Right lobe of liver (tissue), 6 donors: ENCODE measurements at regions not wholly inside any gene's neighbourhood (a gene's known extent, or its start where the extent isn't known, plus 50 kb on each side); places are given as distances from the start of the nearest gene placed in this dataset.

ENCODE experiments used
- ATAC-seq, 4 donors: fragments of 200-7000 bp; cut with Tn5 transposase; one replicate each; pipeline ENCODE4 v1.9.1; 2020; ENCODE audit warnings: mild to moderate bottlenecking in 4 of 4, moderate library complexity in 4 of 4
- DNase-seq, 3 donors: peaks; one replicate each; pipeline ENCODE4 v3.0.0-alpha.2; 2020
- H3K27ac ChIP-seq, 3 donors: fragments of 200-600 bp; one replicate each; pipeline ENCODE4 v1.8.0; 2022
- H3K27me3 ChIP-seq, 2 donors: fragments of 200-600 bp; one replicate each; pipeline ENCODE4 v1.8.0; 2022
- H3K36me3 ChIP-seq, 4 donors: fragments of 200-600 bp; sonication (generic) in 1 of 4; one replicate each; pipeline versions ENCODE4 v1.5.1 to v1.8.0; 2017 to 2022; ENCODE audit warnings: control low read depth in 1 of 4
- H3K4me1 ChIP-seq, 4 donors: fragments of 200-600 bp; sonication (generic) in 1 of 4; one replicate each; pipeline versions ENCODE4 v1.5.1 to v1.8.0; 2017 to 2022; ENCODE audit warnings: control low read depth in 1 of 4
- H3K4me3 ChIP-seq, 3 donors: fragments of 200-600 bp; one replicate each; pipeline ENCODE4 v1.8.0; 2022
- H3K9me3 ChIP-seq, 4 donors: fragments of 200-600 bp; sonication (generic) in 1 of 4; one replicate each; pipeline versions ENCODE4 v1.5.1 to v1.8.0; 2017 to 2022; ENCODE audit warnings: control low read depth in 1 of 4
- CTCF ChIP-seq, 4 donors: fragments of 200-600 bp in 3 of 4; fragments of 450-650 bp in 1 of 4; IDR thresholded peaks; one replicate each; pipeline versions ENCODE4 v1.5.1 to v1.8.0; 2016 to 2022; ENCODE audit warnings: antibody characterized with exemption in 4 of 4, mild to moderate bottlenecking in 2 of 4
- POLR2A ChIP-seq: fragments of 450-650 bp; IDR thresholded peaks from one replicate; pipeline ENCODE4 v1.6.1; 2017; ENCODE audit warnings: antibody characterized with exemption, mild to moderate bottlenecking
- WGBS: methylation state at CpG from one replicate; pipeline ENCODE4 v1.1.6; 2018; ENCODE audit warnings: low coverage, low lambda C conversion rate; ENCODE audit not compliant: insufficient coverage; ENCODE audit errors: missing lambda C conversion rate; 5-methylcytosine and 5-hydroxymethylcytosine counted together
- intact Hi-C, 2 donors: fragments of 100-400 bp; cut with DNase I; formaldehyde crosslinking; loops; one replicate each; pipeline versions ENCODE4 v1.11.2 to v1.14.1; 2022
- donor health status: DM: no; HTN: yes; CAD: no.
- donor health status: DM: no; HTN: no; CAD: no.
- donor health status: DM: no; HTN: no; CAD: no.
- donor health status: DM: no; HTN: yes; CAD: no.
- donor health status: DM: no; HTN: yes; CAD: no.

GRCh38 chr2:49288902-49289700 is 134.8 kb upstream of the FSHR start:
- Histone ChIP-seq H3K27me3 (no peaks in the 10 kb centered on the region), H3K4me1 (peaks cover 0 to 4% (median 0%) of the 10 kb centered on the region in 4 donors), H3K36me3 (no peaks in the 10 kb centered on the region), H3K4me3 (no peak overlapping the region), H3K27ac (no peak overlapping the region), H3K9me3 (no peaks in the 10 kb centered on the region)
- intact Hi-C loops, result no loop called here
- 38% methylated on average over 2 of the region's 2 CpGs for WGBS
- TF ChIP-seq CTCF (IDR thresholded peaks at IDR 0.05) (no peak), POLR2A (no peak)
- ATAC-seq (no peak), DNase-seq (no peak)

- TF ChIP-seq CTCF (IDR thresholded peaks at IDR 0.05), result no peak
- no peak for TF ChIP-seq POLR2A
- ATAC-seq, result no peak
- intact Hi-C loops, result no loop called here
- H3K36me3 ChIP-seq, result no peaks in the 10 kb centered on the region
- H3K4me3 ChIP-seq, result no peak overlapping the region
- H3K27ac ChIP-seq, result no peak overlapping the region
- DNase-seq, result no peak
- no peaks in the 10 kb centered on the region for H3K27me3 ChIP-seq
- H3K9me3 ChIP-seq, result no peaks in the 10 kb centered on the region
- peaks cover 0 to 4% (median 0%) of the 10 kb centered on the region in 4 donors for H3K4me1 ChIP-seq
- WGBS, result 74% methylated on average over 3 of the region's 3 CpGs
These were observed 133.9 kb upstream of the FSHR start for GRCh38 chr2:49288113-49288705.

- H3K27me3 ChIP-seq, result no peaks in the 10 kb centered on the region
- TF ChIP-seq POLR2A (no peak), CTCF (IDR thresholded peaks at IDR 0.05) (no peak)
- no peaks in the 10 kb centered on the region for H3K36me3 ChIP-seq
- ATAC-seq (no peak), DNase-seq (no peak)
- no peak overlapping the region for H3K27ac ChIP-seq
- no peak overlapping the region for H3K4me3 ChIP-seq
- H3K4me1 ChIP-seq, result peaks cover 0 to 4% (median 0%) of the 10 kb centered on the region in 4 donors
- no peaks in the 10 kb centered on the region for H3K9me3 ChIP-seq
- 42% methylated on average over 3 of the region's 3 CpGs for WGBS
- intact Hi-C loops, result no loop called here
These were observed 132.4 kb upstream of the FSHR start for GRCh38 chr2:49286726-49287125.

- Histone ChIP-seq H3K27me3 (no peaks in the 10 kb centered on the region), H3K27ac (no peak overlapping the region), H3K4me3 (no peak overlapping the region), H3K36me3 (no peaks in the 10 kb centered on the region), H3K9me3 (no peaks in the 10 kb centered on the region), H3K4me1 (peaks cover 0 to 4% (median 0%) of the 10 kb centered on the region in 4 donors)
- ATAC-seq (no peak), DNase-seq (no peak)
- WGBS, result 32% methylated on average over 2 of the region's 2 CpGs
- TF ChIP-seq POLR2A (no peak), CTCF (IDR thresholded peaks at IDR 0.05) (no peak)
- intact Hi-C loops, result no loop called here
These were observed 131.7 kb upstream of the FSHR start for GRCh38 chr2:49286045-49286444.
